SJSA1 (cell line): ENCODE measurements at regions not wholly inside any gene's neighbourhood (a gene's known extent, or its start where the extent isn't known, plus 50 kb on each side); places are given as distances from the start of the nearest gene placed in this dataset.
"Not testable (repeated sequence)": the region's sequence is repeated elsewhere in the genome, so short reads cannot be mapped to it uniquely, and the experiment has no call there.

Experiments
- DNase-seq, 2 experiments: peaks; one replicate each; pipeline ENCODE4 v3.0.0-alpha.2; 2015 to 2020; ENCODE audit warnings: low spot score in 2 of 2, low read depth in 1 of 2
- H3K27ac ChIP-seq: fragments of 250-450 bp; sonication (Bioruptor Pico); 2 replicates; pipeline ENCODE4 v1.5.1; 2020; ENCODE audit warnings: mild to moderate bottlenecking, moderate library complexity
- H3K27me3 ChIP-seq: fragments of 250-450 bp; sonication (Bioruptor Pico); replicated peaks from 2 replicates; pipeline ENCODE4 v1.5.1; 2020; ENCODE audit warnings: mild to moderate bottlenecking, moderate library complexity
- H3K36me3 ChIP-seq: fragments of 250-450 bp; sonication (Bioruptor Pico); 2 replicates; pipeline ENCODE4 v1.5.1; 2020; ENCODE audit warnings: mild to moderate bottlenecking
- H3K4me1 ChIP-seq: fragments of 250-450 bp; sonication (Bioruptor Pico); replicated peaks from 2 replicates; pipeline ENCODE4 v1.6.1; 2021; ENCODE audit warnings: mild to moderate bottlenecking
- H3K4me3 ChIP-seq: fragments of 250-450 bp; sonication (Bioruptor Pico); 2 replicates; pipeline ENCODE4 v1.5.1; 2020; ENCODE audit warnings: mild to moderate bottlenecking
- H3K9me3 ChIP-seq: fragments of 250-450 bp; sonication (Bioruptor Pico); replicated peaks from 2 replicates; pipeline ENCODE4 v1.5.1; 2020; ENCODE audit warnings: mild to moderate bottlenecking

- Histone ChIP-seq H3K27me3 (no peaks in the 10 kb centered on the region), H3K4me3 (no peak overlapping the region), H3K27ac (no peak overlapping the region), H3K9me3 (0 out of 2 replicates have a peak, but pooled peaks cover 11% of the 10 kb centered on the region), H3K36me3 (no peaks in the 10 kb centered on the region), H3K4me1 (no peaks in the 10 kb centered on the region)
- DNase-seq, result no peak
These were observed 126.4 kb upstream of the CCNG1 start for GRCh38 chr5:163310997-163311396.

DNA sequence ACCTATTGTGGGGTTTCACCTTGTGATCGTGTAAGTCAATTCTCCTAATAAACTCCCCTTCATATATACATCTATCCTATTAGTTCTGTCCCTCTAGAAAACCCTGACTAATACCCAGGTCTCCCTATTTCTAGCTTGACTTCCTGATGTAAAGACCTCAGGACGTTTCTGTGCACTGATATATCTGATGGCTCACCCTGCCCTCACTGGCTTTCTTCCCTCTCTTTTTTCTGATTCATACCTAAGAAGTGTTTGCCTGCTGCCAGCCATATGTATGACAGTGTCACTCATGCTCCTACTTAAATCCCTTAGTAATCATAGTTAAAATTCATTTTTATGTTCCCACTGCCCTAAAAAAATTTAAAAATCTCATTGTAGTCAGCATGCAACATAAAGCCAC lies 124.8 kb upstream of the CCNG1 start:
- Histone ChIP-seq H3K27ac (no peak overlapping the region), H3K36me3 (no peaks in the 10 kb centered on the region), H3K4me3 (no peak overlapping the region), H3K4me1 (no peaks in the 10 kb centered on the region), H3K27me3 (no peaks in the 10 kb centered on the region), H3K9me3 (0 out of 2 replicates have a peak, but pooled peaks cover 11% of the 10 kb centered on the region)
- DNase-seq, result no peak

DNA sequence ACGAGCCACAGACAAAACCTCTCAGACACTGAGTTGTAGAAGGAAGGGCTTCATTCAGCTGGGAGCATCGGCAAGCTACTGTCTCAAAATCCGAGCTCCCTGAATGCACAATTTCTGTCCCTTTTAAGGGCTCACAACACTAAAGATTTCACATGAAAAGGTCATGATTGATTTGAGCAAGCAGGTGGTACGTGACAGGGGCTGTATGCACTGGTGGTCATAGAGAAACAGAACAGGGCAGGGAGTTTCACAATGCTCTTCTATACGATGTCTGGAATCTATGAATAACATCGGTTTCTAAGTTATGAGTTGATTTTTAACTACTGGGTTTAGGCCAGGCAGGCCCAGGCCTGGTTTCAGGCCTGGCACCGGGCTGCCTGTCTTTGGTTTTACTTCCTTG lies 124.3 kb upstream of the CCNG1 start:
- 0 out of 2 replicates have a peak, but pooled peaks cover 11% of the 10 kb centered on the region for H3K9me3 ChIP-seq
- H3K27me3 ChIP-seq, H3K27ac ChIP-seq, H3K4me1 ChIP-seq, H3K4me3 ChIP-seq, DNase-seq, H3K36me3 ChIP-seq: not testable (repeated sequence)

GRCh38 chr5:163316374-163316773 lies 121.0 kb upstream of the CCNG1 start:
- not testable (repeated sequence) for H3K4me3 ChIP-seq, H3K27ac ChIP-seq, DNase-seq, H3K27me3 ChIP-seq, H3K4me1 ChIP-seq, H3K36me3 ChIP-seq
- 0 out of 2 replicates have a peak, but pooled peaks cover 11% of the 10 kb centered on the region for H3K9me3 ChIP-seq

- no peaks in the 10 kb centered on the region; the same call in 1 of the 2 replicates for H3K9me3 ChIP-seq
- H3K36me3 ChIP-seq, result no peaks in the 10 kb centered on the region
- H3K27me3 ChIP-seq, result no peaks in the 10 kb centered on the region
- H3K4me1 ChIP-seq, result no peaks in the 10 kb centered on the region
- no peak overlapping the region for H3K27ac ChIP-seq
- no peak overlapping the region for H3K4me3 ChIP-seq
- DNase-seq, result no peak
These were observed 118.7 kb upstream of the CCNG1 start for GRCh38 chr5:163318707-163319106.

DNA sequence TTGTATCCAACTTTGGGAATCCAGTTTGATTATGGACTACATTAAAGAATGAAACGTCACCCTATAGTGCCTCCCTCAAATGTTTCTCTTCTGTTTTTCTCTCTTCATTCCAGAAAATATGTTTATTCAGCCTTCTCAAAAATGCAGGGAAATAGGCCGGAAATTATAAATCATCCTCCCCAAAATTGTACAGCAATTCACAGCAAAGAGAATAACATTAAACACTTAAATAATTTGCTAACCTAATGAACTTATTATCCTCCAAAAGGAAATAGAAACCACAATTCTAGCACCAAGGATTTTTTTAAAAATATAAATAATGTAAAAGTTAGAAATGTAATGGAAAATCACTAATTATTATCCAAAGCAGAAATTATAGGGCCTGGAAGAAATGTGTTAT lies 115.9 kb upstream of the CCNG1 start:
- Histone ChIP-seq H3K27me3 (no peaks in the 10 kb centered on the region), H3K27ac (no peak overlapping the region), H3K9me3 (no peaks in the 10 kb centered on the region; the same call in 1 of the 2 replicates), H3K4me1 (no peaks in the 10 kb centered on the region), H3K4me3 (no peak overlapping the region), H3K36me3 (no peaks in the 10 kb centered on the region)
- no peak for DNase-seq

DNA sequence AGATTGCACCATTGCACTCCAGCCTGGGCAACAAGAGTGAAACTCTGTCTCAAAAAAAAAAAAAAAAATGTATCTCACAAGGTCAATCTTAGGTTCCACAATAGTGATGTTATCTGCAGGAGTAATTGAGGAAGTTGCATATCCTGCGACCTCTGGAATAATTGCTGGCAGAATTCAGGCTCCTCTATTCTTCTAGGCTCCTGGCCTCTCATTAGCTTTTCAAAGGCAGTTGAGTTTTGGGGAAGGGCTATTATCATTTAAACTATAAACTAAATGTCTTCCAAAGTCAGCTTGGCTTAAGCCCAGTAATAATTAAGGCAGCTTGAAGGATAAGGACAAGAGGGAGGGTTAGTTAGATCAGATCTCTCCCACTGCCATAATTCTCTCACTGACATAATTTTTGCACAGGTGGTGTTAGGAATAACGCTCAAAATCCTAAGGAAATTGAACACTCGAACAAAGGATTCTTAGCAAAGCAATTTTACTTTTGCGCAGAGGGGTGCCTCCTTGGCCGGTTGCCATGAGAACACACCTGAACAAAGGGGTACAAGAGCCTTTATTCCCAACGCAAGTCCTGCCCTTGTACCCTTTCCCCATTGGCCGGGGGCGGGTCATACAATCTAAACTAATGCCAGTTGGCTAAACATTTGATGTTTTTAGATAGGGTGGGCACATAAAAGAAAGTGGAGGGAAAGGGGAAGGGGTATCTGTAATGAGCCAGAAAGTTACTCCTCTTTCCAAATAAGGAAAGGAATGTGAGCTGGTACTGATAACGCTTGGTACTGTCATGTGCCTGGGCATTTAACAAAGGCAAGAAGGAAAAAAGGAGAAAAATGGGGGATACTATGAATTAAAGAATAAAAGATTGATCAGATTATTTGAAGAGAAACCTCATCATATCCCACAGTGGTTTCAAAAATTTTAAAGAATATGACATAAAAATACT lies 106.4 kb upstream of the CCNG1 start:
- no peak overlapping the region for H3K27ac ChIP-seq
- no peaks in the 10 kb centered on the region for H3K4me1 ChIP-seq
- H3K4me3 ChIP-seq, result no peak overlapping the region
- no peaks in the 10 kb centered on the region for H3K27me3 ChIP-seq
- no peaks in the 10 kb centered on the region for H3K9me3 ChIP-seq
- no peaks in the 10 kb centered on the region for H3K36me3 ChIP-seq
- no peak for DNase-seq

DNA sequence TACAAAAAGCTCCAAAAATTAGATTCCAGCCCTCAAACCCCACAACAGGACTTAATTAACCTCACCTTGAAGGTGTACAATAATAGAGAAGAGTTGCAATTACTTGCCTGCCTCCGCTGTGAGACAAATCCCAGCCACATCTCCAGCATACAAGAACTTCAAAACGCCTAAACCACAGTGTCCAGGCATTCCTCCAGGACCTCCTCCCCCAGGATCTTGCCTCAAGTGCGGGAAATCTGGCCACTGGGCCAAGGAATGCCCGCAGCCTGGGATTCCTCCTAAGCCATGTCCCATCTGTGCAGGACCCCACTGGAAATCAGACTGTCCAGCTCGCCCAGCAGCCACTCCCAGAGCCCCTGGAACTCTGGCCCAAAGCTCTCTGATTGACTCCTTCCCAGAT lies 101.3 kb upstream of the CCNG1 start:
- H3K27ac ChIP-seq, H3K27me3 ChIP-seq, H3K36me3 ChIP-seq, DNase-seq, H3K4me3 ChIP-seq, H3K9me3 ChIP-seq, H3K4me1 ChIP-seq: not testable (repeated sequence)

DNA sequence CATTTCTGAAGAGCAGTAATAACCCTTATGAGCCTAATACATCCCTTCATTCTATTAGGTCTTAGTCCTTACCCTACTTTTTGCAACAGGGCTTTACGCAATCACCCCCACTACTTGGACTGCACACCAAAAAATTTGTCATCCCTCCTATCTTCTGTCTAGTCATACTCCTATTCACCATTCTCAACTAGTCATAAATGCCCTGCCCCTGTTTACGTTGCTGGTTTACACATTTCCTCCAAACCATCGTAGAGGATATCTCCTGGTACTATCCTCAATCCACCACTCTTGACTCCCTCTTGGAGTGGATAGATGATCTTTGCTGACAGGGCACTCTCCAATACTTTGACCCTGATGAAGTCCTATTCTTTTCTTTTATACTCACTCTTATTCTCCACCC lies 98.2 kb upstream of the CCNG1 start:
- Histone ChIP-seq H3K9me3 (no peaks in the 10 kb centered on the region), H3K4me1 (no peaks in the 10 kb centered on the region), H3K36me3 (no peaks in the 10 kb centered on the region), H3K4me3 (no peak overlapping the region), H3K27ac (no peak overlapping the region), H3K27me3 (no peaks in the 10 kb centered on the region)
- no peak for DNase-seq

- not testable (repeated sequence) for H3K4me1 ChIP-seq, H3K27me3 ChIP-seq, H3K4me3 ChIP-seq, H3K27ac ChIP-seq, H3K9me3 ChIP-seq, DNase-seq, H3K36me3 ChIP-seq
These were observed 97.0 kb upstream of the CCNG1 start for GRCh38 chr5:163340378-163340777.

DNA sequence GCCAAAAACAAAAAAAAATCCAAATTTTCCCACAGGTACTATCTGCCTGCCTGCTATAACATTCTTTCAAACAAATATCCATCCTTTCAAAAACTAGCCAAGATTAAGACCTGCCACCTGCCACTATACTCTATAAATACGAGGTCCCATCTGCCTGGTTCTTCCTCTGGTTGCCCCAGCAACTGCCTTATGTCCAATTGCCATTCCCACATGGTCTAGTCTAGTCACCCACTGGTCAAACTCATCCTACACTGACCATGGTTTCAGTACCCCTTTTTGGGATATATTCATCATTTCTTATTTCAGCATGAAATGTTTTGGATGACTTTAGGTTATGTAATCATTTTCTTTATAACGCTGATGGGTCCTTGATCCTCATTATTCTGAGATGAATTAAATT lies 95.1 kb upstream of the CCNG1 start:
- DNase-seq, result no peak
- H3K27ac ChIP-seq, result no peak overlapping the region
- no peaks in the 10 kb centered on the region for H3K36me3 ChIP-seq
- no peaks in the 10 kb centered on the region for H3K9me3 ChIP-seq
- no peaks in the 10 kb centered on the region for H3K4me1 ChIP-seq
- H3K27me3 ChIP-seq, result no peaks in the 10 kb centered on the region
- H3K4me3 ChIP-seq, result no peak overlapping the region

GRCh38 chr5:163345216-163345615 lies 92.2 kb upstream of the CCNG1 start:
- Histone ChIP-seq H3K4me3 (no peak overlapping the region), H3K36me3 (no peaks in the 10 kb centered on the region), H3K4me1 (no peaks in the 10 kb centered on the region), H3K27me3 (no peaks in the 10 kb centered on the region), H3K9me3 (no peaks in the 10 kb centered on the region), H3K27ac (no peak overlapping the region)
- DNase-seq, result no peak

GRCh38 chr5:163347671-163348070 lies 89.7 kb upstream of the CCNG1 start:
- no peaks in the 10 kb centered on the region for H3K36me3 ChIP-seq
- H3K27ac ChIP-seq, result no peak overlapping the region
- peak; percentile 34 to 59 for DNase-seq
- H3K4me3 ChIP-seq, result no peak overlapping the region
- H3K4me1 ChIP-seq, result no peaks in the 10 kb centered on the region
- H3K27me3 ChIP-seq, result no peaks in the 10 kb centered on the region
- H3K9me3 ChIP-seq, result no peaks in the 10 kb centered on the region

GRCh38 chr5:163350083-163350482 lies 87.3 kb upstream of the CCNG1 start:
- no peak overlapping the region for H3K4me3 ChIP-seq
- no peaks in the 10 kb centered on the region for H3K36me3 ChIP-seq
- H3K9me3 ChIP-seq, result no peaks in the 10 kb centered on the region
- DNase-seq, result no peak
- no peaks in the 10 kb centered on the region for H3K4me1 ChIP-seq
- no peaks in the 10 kb centered on the region for H3K27me3 ChIP-seq
- H3K27ac ChIP-seq, result no peak overlapping the region
